CD4-positive, alpha-beta T cell treated with Interleukin-6 at 100 ng/mL for 8 hours (primary cell): ENCODE measurements at regions not wholly inside any gene's neighbourhood (a gene's known extent, or its start where the extent isn't known, plus 50 kb on each side); places are given as distances from the start of the nearest gene placed in this dataset.

ENCODE experiments used
- DNase-seq: peaks from one replicate; pipeline ENCODE4 v3.0.0-alpha.2; 2020; ENCODE audit warnings: mixed read lengths, low spot score

- no peak for DNase-seq
Measured at GRCh38 chr20:58017231-58017969, 211.1 kb downstream of the ANKRD60 start.

DNA sequence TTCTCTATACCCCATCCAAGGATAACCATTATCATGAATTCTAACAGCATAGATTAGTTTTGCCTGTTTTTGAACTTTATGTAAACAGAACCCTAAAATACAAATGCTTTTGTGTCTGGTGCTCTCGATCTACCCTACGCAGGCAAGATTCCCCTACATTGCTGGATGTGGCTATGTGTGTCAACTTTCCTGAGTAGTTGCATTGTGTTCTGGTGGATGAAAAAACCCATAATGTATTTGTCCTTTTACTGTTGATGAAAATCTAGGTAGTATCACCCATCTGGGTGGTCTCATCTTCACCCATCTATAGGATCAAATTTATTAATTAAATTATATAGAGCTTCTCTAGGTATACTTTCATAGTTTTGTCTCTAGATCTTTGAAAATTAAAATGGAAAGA, 211.7 kb downstream of the ANKRD60 start:
- no peak for DNase-seq

- no peak for DNase-seq
Measured at GRCh38 chr20:58014628-58015315, 213.7 kb downstream of the ANKRD60 start.

GRCh38 chr20:58012731-58013510, 215.5 kb downstream of the ANKRD60 start:
- no peak for DNase-seq

DNA sequence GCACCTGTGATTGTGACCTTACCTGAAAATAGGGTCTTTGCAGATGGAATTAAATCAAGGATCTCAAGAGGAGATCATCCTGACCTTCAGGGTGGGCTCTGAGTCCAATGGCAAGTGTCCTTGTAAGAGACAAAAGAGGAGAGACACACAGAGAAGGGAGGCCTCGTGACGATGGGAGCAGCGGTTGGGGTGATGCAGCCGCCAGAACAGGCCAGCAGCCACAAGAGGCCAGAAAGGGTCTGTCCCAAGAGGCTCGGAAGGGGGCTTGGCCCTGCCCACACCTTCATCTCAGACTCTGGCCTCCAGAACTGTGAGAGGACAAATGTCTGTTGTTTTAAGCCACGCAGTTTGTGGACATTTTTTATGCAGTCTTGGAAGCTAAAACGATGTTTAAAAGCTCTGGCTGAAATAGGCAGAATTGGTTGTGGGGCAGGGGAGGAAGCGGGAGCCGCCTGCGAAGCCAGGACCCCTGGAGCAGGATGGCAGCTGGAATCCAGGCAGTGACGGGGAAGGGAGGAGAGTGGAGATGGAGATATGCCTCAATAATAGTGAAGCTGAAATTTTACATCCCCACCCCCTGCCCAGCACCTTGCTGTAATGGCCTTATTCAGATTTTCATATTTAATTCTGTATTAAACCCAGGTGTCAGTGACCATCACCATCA, 216.4 kb downstream of the ANKRD60 start:
- DNase-seq = no peak

GRCh38 chr20:58011106-58011946, 217.1 kb downstream of the ANKRD60 start:
- no peak for DNase-seq

DNA sequence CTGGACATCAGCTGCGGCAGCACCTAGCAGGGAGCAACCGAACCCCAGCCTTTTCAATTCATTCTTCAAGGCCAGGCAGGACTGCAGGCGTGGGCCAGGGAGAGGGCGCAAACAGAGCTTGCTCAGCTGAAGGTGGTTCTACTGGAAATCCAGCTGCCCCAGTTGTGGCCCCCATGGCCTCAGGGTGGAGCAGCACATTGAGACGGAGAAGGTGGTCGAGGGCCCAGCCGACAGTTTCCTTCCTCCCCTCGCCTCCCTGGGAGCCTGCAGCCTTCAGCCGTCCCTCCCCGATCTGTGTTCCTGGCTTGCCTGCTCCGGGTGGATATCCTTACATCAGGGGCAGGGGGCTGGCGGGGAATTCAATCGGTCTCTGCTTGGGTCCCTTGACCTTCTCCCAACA, 217.8 kb downstream of the ANKRD60 start:
- DNase-seq = no peak

- DNase-seq = no peak
Measured at GRCh38 chr20:58010186-58010585, 218.3 kb downstream of the ANKRD60 start.

- no peak for DNase-seq
Measured at GRCh38 chr20:58008866-58009265, 219.6 kb downstream of the ANKRD60 start.

DNA sequence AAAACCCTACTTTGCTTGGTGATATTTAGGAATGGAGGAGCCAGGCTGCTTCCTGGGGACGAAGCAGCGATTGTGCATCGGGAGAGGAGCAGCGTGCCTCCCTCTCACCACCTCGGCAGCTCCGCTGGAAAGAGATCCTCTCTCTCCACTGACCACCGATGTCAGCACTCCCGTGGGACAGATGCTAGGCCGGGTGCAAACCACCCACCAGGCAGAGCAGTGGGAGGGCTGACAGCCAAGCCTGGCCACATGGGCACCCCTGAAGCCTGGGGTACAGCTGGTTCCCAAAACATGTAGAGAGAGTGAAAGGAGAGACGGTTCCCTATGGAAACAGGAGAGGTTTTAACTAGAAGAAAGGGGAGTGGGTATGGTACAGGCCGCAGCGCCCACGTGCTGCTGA, 220.0 kb downstream of the ANKRD60 start:
- no peak for DNase-seq

DNA sequence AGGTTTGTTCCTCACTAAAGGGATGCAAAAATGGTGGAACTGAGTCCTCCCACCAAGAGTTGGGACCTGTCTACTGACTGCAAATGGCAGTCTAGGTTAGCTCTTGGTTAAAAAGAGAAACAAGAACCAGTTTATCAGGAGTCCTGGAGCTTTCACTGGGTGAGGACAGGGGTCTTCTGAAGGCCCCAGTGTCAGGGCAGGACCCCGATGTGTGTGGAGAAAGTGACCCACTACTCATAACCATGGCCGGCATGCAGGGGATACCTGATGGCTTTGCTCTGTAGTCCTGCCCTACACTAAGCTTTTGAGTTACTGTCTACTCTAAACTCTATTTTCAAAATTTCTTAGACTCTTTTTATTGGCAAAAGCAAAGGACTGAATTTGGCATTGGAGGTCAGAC, 220.5 kb downstream of the ANKRD60 start:
- no peak for DNase-seq

DNA sequence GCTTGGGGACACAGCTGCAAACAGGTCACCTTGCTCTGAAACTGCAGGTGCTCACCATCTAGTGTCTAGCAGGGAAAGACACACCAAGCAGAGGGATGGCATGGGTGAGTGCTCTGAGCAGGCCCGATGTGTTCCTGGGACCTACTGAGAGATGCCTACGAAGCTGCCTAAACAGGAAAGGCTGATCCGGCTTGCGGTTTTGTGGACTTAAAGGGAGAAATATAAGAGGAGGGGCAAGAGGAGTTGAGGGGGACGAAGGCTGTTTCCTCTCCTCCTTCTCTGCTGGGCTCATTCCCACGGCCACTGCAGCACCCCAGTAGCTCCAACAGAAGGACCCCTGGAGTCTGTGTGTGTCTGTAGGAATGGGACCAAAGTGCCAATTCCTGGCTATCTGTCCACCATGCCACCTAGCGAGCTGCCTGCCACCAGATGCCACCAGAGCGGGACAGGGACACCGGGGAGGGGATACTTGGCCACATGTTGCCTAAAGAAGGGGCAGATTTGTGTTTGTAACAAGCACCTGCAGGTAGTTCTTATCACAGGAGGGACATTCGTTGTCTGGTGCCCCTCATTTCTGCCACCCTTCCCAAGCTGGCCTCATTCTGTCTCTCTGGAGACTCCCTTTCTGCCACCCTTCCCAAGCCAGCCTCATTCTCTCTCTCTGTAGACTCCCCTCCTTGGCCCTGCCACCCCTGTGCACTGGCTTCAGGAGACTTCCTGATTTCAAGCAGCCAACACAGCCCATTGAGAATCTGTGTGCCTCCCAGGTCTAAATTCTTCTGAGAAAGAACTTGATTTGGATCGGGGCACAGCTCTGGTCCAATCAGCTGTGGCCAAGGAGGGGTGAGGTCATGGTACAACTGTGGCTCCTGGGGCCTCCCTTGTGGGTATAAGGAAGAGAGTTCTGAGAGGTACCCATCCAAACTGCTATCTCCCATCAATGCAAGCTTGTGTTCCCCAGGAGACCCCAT, 221.8 kb downstream of the ANKRD60 start:
- no peak for DNase-seq

DNA sequence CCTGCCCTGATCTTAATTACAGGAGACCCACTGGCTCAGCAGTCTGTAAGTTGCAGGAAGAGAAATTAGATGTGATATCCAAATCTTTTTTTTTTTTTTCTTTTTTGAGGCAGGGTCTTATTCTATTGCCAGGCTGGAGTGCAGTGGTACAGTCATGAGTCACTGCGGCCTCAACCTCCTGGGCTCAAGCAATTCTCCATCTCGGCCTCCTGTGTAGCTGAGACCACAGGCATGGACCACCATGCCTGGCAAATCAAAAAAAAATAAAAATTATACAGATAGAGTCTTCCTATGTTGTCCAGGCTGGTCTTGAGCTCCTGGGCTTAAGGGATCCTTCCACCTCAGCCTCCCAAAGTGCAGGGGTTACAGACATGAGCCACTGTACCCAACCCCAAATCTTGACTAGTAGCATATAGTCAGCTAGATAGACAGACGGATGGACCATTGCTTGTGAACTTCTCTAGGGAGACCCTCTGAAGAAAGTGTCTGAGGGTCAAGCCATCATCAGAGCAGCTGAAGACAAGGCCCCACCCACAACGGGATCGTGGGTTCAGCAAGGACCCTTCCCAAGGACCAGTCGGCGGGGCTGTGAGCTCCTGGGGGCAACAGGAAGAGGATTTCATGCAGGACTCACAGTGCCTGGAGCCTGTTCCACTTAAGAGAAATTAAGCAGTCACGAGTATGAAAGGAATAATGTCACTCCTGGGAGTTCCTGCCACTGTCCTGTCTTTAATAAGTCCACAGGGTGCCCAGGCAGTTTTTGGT, 222.7 kb downstream of the ANKRD60 start:
- no peak for DNase-seq

DNA sequence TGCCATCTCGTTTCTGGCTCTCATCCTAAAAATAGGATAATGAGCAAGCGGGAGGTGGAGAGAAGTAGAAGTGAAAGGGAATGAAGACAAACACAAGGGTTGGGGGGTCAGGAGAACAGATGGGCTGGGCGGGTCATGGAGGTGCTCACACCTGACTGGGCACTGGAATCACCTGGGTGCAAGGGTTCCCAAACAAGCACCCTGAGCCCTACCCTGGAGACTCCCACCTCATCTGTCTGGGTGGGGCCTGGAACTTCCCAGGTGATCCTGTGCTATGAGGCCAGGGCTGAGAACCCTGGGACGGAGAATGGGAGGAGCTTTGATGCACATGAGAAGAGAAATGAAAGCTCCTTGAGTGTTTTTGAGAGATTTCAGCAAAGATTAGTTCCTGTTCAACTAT, 223.6 kb downstream of the ANKRD60 start:
- DNase-seq = no peak

GRCh38 chr20:58004146-58004545, 224.3 kb downstream of the ANKRD60 start:
- no peak for DNase-seq

GRCh38 chr20:58003525-58003924, 224.9 kb downstream of the ANKRD60 start:
- DNase-seq = no peak

- DNase-seq = no peak
Measured at GRCh38 chr20:58002901-58003300, 225.6 kb downstream of the ANKRD60 start.

GRCh38 chr20:58001946-58002345, 226.5 kb downstream of the ANKRD60 start:
- DNase-seq = no peak

GRCh38 chr20:58001381-58001780, 227.1 kb downstream of the ANKRD60 start:
- no peak for DNase-seq

- no peak for DNase-seq
Measured at GRCh38 chr20:58000861-58001260, 227.6 kb downstream of the ANKRD60 start.
